ENCODE measurements at regions not wholly inside any gene's neighbourhood (a gene's known extent, or its start where the extent isn't known, plus 50 kb on each side); places are given as distances from the start of the nearest gene placed in this dataset.

DNA sequence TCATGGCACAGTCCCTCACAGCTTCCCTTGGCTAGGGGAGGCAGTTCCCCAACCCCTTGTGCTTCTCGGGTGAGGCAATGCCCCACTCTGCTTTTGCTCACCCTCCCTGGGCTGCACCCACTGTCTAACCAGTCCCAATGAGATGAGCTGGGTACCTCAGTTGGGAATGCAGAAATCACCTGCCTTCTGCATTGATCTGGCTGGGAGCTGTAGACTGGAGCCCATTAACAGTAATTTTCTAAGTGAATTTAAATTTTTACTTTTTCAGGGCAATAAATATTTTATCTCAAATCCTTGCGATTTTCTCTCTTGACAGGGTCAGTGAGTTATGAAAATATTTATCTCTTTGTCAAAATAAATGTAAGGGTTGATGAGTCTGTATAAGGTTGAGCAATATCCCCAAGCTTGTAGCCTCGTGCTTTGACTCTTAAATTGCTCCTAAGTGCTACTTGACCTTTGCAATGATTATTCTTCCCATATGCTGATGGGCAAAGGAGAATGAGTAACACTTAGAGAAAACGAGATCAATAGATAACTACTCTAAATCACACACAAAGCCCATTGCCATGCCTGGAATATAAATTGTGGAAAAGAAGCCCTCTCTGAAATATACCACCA is 82.1 kb upstream of the MOCS2 start:
- TF ChIP-seq, protein P1, sequence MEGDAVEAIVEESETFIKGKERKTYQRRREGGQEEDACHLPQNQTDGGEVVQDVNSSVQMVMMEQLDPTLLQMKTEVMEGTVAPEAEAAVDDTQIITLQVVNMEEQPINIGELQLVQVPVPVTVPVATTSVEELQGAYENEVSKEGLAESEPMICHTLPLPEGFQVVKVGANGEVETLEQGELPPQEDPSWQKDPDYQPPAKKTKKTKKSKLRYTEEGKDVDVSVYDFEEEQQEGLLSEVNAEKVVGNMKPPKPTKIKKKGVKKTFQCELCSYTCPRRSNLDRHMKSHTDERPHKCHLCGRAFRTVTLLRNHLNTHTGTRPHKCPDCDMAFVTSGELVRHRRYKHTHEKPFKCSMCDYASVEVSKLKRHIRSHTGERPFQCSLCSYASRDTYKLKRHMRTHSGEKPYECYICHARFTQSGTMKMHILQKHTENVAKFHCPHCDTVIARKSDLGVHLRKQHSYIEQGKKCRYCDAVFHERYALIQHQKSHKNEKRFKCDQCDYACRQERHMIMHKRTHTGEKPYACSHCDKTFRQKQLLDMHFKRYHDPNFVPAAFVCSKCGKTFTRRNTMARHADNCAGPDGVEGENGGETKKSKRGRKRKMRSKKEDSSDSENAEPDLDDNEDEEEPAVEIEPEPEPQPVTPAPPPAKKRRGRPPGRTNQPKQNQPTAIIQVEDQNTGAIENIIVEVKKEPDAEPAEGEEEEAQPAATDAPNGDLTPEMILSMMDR (conservative IDR thresholded peaks at IDR 0.05; ENCODE audit: low read depth, low read length), result no peak
- TF ChIP-seq EZH2 (IDR thresholded peaks at IDR 0.05; ENCODE audit: borderline replicate concordance, low read depth, low read length, poor library complexity, severe bottlenecking), result no peak
